Stimulated activated CD4-positive, alpha-beta T cell treated with anti-CD3 and anti-CD28 coated beads, Interleukin-1b, Interleukin-23, amount 100 ng/mL, for 4 hours (primary cell): ENCODE measurements at regions not wholly inside any gene's neighbourhood (a gene's known extent, or its start where the extent isn't known, plus 50 kb on each side); places are given as distances from the start of the nearest gene placed in this dataset.

Experiments used
- DNase-seq, 2 donors: peaks; one replicate each; pipeline ENCODE4 v3.0.0-alpha.2; 2020; ENCODE audit warnings: low read depth in 2 of 2

DNA sequence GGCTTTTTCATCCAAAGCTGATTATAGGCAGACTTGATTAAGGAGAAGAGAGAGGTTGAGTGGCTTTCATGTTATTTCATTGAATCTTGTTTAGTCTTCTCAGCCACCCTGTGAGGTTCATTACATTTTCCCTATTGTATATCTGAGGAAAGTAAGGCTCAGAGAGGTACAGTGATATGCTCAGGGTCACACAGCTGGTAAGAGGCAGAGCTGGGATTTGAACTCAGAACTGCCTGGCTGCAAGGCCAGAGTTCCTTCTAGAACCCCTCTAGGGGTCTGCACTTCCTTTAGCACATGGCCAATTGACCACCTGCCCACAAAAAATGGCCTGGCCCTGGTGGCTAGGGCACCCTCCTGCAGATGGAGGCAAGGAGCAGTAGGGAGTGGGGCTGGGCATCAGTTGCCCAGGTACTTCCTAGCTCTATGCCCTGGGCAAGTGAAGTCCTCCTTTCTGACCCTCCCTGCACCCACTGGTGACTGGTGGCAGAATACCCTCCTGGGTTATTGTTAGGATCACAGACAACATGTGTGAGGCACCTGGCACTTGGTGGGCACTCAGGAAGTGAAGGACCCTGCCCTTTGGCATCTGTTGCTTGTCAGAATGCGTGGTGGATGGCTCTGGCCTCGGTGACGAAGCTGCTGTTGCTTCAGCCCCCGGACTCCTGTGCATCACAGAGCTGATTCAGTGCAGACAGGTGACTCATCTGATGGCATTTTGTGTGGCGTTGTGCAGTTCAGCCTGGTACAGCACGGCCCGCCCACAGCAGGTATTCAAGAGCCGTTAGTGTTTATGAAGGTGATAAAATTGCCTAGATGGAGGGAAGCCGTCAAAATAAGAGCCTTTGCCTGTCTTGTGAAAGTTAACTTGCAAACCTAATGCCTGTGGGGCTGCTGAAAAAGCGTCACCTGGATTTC is 115.8 kb downstream of the SLC25A47 start:
- peak; percentile 26 to 41 for DNase-seq

DNA sequence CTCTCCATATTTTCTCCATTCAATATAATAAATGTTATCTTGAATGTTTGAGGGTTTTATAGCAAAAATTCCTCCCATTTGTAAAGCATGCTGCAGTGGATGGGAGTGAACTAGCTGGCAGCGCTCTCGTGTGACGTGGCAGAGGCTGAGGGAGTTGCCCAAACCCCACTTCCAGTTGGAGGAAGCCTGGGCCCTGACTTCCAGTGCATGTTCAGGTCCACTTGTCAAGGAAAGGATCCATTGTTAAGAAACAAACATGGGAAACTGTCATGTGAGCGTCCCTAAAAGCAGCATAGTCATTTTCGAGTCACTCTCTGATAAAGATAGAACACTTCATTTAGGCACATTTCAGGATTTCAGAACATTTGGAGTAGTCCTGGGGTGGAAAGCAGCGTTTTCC is 116.6 kb downstream of the SLC25A47 start:
- no peak for DNase-seq

DNA sequence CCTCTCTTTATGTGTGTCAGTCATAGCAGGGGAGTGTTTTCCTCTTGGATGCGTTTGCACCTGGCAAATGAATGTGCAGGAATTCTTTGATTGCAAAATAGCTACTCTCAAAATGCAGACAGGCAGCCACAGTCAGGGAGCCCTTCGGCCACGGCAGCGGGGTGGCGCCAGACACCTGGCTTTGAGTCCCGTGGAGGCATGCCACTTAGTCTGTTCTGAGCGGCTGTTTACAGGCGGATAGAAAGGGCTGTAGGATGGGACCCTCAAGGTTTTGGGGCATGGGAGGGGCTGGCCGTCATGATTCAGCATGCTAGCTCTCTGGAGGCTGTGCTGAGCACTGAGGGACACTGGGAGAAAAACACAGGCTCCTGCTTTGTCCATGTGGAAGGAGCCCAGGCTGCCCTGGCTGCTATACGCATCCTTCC is 117.1 kb downstream of the SLC25A47 start:
- peak in 1 of 2 donors; percentile 23 for DNase-seq

DNA sequence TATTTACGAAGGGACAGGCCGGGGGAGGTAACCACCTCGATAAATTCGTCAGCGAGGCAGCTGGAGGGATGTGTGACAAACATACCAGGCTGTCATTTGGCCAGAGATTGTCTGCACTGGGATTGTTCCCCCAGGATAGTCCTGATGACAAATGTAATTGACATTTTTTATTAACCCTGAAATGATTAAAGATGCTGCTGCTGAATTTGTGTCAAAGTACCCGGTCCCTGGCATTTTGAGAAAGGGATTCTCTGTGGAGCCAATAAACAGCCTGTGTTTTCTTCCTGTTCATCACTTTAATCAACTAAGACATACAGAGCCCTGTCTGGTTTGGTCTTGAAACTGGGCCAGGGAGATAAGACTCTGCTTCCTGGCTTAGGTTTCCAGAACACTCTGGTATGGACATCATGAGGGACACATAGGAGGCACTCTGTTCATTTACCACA is 117.6 kb downstream of the SLC25A47 start:
- DNase-seq: no peak

DNA sequence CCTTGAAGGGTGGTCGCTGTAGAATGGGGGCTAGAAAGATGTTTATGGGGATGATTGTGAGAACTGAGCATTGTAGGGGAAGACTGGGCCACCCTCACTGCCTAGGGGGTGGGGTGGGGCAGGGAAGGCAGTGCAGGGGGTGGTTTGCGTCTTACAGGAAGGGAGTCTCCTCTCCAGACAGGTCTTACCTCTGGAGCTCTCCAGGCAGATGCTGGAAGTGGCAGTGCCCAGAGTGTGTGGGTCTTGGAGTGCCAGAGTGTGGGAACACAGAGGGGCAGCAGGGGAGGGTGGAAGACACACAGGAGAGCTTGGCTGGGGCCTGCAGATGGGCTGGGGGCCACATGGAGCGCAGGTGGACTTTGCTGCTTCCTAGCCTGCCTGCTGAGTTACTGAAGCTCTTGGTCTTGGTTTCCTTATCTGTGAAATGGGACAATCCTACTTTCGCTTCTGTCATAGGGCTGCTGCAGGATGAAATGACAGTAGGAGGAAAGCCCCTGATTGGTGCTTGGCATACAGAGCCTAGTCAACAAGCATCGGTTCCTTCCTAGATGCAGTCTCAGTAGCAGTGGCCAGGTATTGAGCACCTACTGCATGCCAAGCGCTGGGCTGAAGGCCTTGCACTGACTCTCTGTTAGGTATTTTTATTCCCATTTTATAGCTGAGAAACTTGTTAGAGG is 118.3 kb downstream of the SLC25A47 start:
- DNase-seq: no peak

DNA sequence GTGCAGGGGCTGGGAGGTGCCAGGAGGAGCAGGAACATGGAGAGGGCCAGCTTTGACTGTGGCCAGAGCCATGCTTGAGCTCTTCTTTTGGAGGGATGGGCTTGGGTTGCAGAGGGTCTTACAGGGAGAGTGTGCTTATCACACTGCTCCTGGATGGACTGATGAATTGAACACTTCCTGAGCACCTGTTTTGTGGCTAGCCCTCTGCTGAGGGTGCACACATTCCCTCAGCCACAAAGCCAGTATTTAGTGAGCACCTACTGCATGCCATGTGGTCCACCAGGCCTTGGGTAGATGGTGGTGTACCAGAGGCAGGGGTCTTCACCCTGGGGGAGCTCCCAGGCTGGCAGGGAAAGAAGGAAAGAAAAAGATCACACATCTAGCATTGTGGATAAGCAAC is 118.9 kb downstream of the SLC25A47 start:
- no peak for DNase-seq

DNA sequence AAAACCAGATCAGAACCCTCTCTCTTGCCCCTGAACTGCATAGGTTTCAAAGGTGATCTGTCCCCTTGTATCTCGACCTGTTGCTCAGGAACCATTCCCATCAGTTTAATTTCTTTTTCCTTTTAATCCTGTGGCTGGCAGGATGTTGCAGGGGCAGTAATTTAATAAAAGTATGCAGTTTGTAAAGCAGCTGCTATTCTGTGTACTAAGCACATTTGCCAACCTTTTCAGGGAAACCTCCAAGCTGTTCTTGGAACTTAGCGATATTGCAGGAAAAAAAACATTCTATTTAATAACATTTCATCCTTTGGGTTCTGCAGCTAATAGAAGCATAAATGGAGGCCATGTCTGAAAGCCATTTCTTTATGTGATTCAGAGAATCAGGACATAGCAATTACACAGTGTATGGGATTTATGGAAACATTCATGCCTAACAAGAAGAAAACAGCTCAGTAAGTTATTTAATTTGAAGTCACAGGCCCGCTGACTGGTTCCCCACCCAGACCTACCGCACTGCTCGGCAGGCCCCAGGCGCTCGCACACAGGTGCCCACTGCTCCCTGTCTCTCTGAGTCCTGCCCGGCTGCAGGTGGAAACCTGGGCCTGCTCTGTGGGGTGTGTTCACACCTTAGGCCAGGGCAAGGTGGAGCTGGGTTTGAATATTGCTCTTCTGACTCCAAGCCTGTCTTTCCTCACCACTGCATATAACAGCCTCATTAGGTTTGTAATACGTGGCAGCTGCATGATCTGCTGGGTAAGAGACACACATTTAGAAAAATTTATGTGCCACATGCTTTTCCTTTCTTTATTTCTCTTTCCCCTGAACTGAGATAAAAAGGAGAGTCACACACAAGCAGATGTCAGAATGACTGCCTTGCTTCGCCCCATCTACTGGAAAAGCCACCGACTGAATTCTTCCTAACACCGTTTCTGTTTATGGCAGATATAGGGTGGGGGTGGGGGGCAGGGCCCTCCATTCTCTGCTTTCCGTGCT is 119.7 kb downstream of the SLC25A47 start:
- DNase-seq: no peak

DNA sequence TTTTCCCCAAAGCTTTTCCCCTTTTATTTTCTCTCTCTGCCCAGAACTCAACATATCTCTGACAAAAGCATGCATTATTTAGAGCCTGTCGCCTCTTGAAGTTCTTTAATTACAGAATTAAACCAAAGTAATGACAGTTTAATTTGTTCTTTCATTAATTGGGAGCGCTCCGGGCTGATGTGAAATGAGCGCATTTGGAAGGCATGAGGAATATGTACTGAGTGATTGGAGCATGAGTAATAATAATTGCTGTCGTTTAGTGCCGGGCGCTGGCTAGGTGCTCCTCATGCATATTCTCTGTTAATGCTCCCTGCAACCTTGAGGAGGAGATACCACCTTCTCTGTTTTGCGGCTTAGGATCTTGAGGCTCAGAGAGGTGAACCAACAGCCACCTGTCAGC is 120.5 kb downstream of the SLC25A47 start:
- DNase-seq: no peak

DNA sequence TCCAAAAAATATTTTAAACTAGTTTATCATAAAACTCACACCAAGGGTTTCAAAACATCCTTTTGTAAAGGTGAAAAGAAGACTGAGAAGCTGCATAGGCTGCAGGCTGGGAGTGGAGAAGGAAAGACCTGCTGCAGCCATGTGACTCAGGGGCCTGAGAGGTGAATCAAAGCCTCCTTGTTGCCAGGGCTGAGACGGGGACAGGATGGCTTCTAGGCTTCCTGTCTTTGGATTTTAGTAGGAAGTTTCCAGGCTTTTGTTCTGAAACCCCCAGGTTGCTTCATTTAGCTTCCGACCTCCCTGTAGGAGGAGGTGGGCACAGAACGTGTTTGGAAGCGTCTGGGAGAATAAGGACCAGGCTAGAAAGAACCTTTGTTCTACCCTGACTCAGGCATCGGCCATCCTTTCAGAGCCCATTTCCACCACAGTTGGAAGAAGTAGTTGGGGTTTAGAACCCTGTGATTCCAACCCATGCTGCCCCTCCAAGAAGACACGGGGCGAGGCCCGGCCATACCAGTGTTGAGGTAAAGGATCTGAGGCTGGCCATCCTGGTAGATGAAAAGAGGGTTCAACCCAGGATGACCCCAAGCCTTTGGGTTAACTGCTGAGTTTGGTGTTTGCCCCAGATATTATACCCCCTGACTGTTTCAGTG is 122.4 kb downstream of the SLC25A47 start:
- DNase-seq: no peak

DNA sequence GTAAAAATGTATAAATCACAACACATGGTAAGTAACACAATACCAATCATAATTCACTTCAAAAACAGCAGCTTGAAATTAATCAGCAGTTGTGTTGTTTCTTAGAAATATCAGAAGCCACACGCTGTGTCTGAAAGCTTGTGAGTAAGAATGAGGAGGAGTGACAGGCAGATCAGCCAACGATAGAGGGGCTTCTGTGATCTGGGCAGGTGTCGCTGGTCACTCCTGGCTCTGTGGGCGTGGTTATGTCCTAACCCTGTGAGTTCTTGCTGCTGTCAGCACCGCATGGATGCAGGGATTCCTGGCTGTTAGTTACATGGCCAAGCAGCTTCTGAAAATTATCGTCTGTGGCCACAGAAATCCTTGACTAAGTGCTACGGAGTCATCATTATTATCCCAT is 123.4 kb downstream of the SLC25A47 start:
- DNase-seq: no peak

DNA sequence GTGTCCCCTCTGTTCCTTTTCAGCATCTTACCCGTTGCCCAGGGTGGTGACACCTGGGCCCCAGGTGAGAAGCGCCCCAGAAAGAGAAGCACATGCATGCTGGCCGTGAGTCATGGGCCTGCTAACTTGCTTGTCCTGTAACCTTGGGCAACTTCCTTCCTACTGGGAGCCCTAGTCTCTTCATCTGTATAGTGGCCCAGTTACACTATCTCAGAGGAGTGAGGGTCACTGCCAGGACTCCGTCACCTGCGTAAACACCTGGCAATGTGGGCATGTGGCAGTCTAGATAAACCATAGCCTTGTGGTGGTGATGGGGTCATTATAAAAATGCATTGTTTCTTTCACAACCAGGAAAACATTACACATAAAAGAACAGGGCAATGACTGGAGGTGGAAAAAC is 125.2 kb downstream of the SLC25A47 start:
- DNase-seq: no peak

DNA sequence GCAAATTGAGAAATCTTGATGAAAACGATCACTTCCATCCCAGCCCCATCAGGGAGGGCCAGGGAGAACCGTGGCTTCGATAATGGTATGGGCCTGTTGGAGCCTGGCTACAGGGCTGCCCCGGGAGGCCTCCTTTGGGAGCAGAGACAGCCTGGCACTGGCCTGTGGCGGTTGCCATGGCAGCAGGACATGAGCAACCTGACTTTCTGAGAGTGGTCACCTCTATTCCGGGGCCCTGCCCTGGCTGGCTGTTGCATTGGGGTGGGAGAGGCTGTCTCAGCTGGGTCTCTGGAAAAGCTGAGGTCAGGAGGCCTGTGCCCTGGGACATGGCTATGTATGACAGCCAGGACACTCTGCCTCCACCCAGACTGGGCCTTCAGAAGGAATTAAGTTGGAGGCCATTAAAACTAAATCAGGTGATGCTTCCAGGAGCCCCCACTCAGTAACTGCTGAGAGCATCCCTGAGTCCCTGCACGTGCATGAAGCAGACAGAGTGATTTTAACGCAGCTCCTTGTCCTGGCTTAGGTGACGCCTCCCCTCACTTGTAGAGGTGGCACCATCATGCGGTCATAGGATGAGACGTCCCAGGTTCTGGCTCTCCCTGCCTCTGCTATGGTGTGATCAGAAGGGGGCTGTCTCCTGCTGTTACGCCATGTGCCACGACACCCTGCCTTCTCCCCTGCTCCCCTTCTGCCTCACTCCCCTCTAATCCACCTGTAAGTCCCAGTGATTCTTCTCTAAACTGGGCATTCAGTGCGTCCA is 126.3 kb downstream of the SLC25A47 start:
- no peak for DNase-seq

DNA sequence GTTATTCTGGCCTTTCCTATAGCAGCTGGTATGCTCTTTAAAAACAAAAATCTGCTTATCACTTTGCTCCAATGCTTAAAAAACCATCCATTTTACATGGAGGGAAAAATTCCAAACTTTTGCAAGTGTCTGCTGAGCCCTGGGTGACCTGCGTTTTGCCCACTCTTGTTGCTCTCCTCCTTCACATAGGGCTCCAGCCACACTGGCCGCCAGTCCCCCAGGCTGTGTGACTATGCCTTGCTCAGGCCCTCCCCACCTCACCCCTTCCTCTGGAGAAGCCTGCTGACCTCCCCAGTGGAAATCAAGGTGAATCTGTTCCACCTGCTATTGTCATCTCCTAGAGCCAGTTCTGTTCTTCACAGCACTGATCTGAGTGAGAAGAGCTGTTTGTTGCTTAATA is 126.9 kb downstream of the SLC25A47 start:
- no peak for DNase-seq

DNA sequence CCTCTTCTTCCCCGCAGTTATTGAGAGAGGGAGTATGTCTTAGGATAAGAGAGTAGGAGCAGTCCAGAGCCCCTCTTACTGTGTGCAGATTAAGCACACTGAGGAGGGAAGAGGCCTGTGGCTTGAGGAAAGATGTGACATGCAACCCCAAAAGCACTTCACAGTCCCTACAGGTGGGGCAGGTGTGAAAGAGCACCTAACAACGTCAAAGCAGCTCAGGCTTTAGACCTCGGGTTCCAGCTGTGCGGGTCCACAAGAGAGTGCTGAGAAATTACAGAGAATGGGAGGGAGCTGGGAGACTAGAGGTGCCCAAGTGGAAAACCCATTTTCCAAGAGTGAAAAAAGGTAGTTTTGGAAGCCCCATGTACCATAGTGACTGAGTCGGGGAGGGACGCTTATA is 127.6 kb downstream of the SLC25A47 start:
- no peak for DNase-seq

DNA sequence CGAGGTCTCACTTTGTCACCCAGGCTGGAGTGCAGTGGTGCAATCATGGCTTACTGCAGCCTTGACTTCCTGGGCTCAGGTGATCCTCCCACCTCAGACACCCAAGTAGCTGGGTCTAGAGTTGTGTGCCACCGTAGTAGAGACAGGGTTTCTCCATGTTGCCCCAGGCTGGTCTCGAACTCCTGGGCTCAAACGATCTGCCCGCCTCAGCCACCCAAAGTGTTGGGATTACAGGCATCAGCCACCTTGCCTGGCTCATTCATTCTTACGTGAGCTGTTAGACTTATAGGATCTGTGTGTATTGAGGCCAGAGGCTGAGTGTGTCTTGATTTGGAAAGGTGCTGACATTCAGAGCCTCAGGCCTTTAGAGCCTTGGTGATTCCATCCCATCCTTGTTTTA is 128.1 kb downstream of the SLC25A47 start:
- DNase-seq: no peak

DNA sequence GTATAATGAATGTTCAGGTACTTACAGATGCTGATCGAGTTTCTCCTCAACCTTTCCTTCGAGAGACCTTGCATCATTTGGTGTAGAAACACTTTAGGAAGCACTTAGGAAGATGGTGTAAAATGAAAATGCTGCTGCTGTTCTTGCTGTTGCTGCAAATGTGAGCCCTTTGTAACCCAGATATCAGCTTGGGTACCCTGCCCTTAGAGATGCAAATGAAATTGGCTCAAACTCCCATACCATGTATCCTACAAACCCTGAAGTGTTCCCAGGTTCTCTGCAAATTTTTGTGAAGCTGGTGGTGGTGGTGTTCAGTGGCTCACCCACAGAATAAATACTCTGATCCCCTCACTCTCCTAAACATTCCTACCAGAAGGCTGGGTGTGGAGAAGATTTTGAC is 130.8 kb downstream of the SLC25A47 start:
- no peak for DNase-seq

DNA sequence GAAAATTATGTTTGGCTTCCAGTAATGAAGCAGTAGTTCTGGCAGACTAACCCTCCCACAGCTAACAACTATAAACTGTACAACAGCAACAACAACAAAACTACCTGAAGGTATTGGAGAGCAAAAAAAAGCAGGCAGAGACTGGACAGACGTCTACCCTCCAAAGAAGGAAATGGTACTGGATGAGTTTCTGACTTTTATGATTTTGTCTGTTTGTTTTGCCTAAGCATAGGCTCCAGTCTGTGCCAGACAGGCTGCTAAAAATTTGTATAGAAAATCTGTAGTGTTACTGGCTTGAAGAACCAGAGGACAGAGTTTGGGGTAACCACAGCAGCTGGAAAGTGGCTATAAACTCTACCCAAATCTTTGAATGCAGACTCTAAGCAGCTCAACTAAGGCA is 131.3 kb downstream of the SLC25A47 start:
- no peak for DNase-seq

DNA sequence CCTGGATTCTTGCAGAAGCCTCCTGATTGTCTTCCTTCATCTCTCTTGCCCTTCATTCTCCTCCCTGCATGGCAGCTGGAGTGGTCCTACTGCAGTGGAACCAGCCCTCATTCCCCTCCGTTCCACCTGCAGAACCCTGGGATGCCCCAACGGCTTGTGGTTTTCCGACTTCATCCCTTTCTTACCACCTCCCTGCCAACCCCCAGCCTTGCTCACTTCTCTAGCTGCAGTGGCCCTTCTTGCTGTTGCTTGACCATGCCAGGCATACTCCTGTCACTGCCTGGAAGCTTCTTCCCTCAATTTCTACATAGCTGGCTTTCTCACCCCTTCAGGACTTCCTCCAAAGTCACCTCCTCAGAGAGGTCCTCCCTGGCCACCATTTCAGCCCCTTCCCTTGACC is 123.3 kb downstream of the BEGAIN start:
- DNase-seq: no peak

DNA sequence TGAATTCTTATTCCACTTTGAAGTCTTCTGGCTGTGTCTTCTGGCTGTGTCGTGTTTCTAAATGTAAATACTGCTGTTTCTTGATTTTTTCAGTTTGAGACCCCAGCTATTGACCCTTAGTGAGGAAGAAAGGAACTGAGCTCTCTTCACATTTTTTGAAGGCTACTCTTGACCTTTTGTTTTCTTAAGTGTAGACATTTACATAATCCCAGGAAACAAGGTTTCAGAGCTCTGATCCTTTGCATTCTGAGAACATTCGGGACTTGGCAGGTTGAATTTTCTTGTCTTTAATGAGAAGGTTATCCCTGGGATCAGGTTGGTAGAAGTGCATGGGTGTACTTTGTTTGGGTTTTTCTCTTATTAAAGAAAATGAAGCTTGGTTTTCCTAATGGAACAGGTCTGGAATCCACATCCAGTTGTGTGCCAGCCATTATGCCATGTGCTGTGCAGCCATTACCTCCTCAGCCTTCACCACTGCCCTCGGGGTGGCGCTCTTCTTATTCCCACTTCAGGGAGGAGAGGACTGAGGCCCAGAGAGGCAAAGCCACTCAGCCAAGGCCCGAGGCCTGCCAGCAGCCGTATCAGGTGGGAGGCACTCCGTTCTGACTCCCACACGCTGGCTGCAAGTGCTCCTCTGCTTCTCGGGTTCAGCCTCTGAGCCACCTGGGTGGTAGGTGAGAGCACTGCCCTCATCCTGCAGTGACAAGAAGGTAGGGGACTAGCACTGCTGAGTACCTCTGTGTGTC is 120.9 kb downstream of the BEGAIN start:
- no peak for DNase-seq
